ENCODE measurements at regions not wholly inside any gene's neighbourhood (a gene's known extent, or its start where the extent isn't known, plus 50 kb on each side); places are given as distances from the start of the nearest gene placed in this dataset.

- no peak for TF ChIP-seq SUZ12 (IDR thresholded peaks at IDR 0.05; ENCODE audit: extremely low read depth, insufficient read depth, insufficient read length)
- no peak for TF ChIP-seq YY1 (IDR thresholded peaks at IDR 0.05; ENCODE audit: insufficient read depth, insufficient read length)
These were observed 219.6 kb upstream of the NPSR1 start for GRCh38 chr7:34438436-34438835.
